ENCODE measurements at regions not wholly inside any gene's neighbourhood (a gene's known extent, or its start where the extent isn't known, plus 50 kb on each side); places are given as distances from the start of the nearest gene placed in this dataset.

GRCh38 chr11:43197379-43197778 lies 114.4 kb upstream of the API5 start:
- no peak for DNase-seq

GRCh38 chr11:43200031-43200430 lies 111.8 kb upstream of the API5 start:
- no peak for DNase-seq

- DNase-seq, result no peak
Measured at GRCh38 chr11:43212279-43212678, 99.5 kb upstream of the API5 start.

- DNase-seq, result no peak
Measured at GRCh38 chr11:43214471-43214870, 97.3 kb upstream of the API5 start.

GRCh38 chr11:43217849-43218248 lies 93.9 kb upstream of the API5 start:
- DNase-seq, result no peak

GRCh38 chr11:43222215-43222614 lies 89.6 kb upstream of the API5 start:
- no peak for DNase-seq

- DNase-seq, result no peak
Measured at GRCh38 chr11:43223026-43223425, 88.8 kb upstream of the API5 start.

GRCh38 chr11:43234881-43235280 lies 76.9 kb upstream of the API5 start:
- no peak for DNase-seq

GRCh38 chr11:43238341-43238740 lies 73.5 kb upstream of the API5 start:
- no peak for DNase-seq

GRCh38 chr11:43239791-43240190 lies 72.0 kb upstream of the API5 start:
- DNase-seq, result no peak

- DNase-seq, result no peak
Measured at GRCh38 chr11:43242401-43242800, 69.4 kb upstream of the API5 start.

- no peak for DNase-seq
Measured at GRCh38 chr11:43243927-43244326, 67.9 kb upstream of the API5 start.

GRCh38 chr11:43245466-43245865 lies 66.3 kb upstream of the API5 start:
- no peak for DNase-seq

- DNase-seq, result no peak
Measured at GRCh38 chr11:43250309-43250708, 61.5 kb upstream of the API5 start.

- DNase-seq, result no peak
Measured at GRCh38 chr11:43261775-43262174, 50.0 kb upstream of the API5 start.
